DMS 273 (cell line): ENCODE measurements at regions not wholly inside any gene's neighbourhood (a gene's known extent, or its start where the extent isn't known, plus 50 kb on each side); places are given as distances from the start of the nearest gene placed in this dataset.
A peak's percentile ranks its signal among the peaks of the same experiment; 100 is the strongest.

Experiments used
- DNase-seq: peaks from one replicate; lab custom pipeline; 2025; ENCODE audit not compliant: unreplicated experiment; lab: John Stamatoyannopoulos, UW

GRCh38 chr3:42037318-42037945, 53.7 kb upstream of the TRAK1 start:
- DNase-seq: no peak

GRCh38 chr3:42036483-42036823, 54.7 kb upstream of the TRAK1 start:
- DNase-seq: peak; percentile 19

GRCh38 chr3:42035816-42036482, 55.2 kb upstream of the TRAK1 start:
- DNase-seq: no peak

GRCh38 chr3:42035007-42035406, 56.1 kb upstream of the TRAK1 start:
- no peak for DNase-seq

GRCh38 chr3:42033741-42034140, 57.4 kb upstream of the TRAK1 start:
- DNase-seq: no peak

- peak; percentile 92 for DNase-seq
These were observed 58.3 kb upstream of the TRAK1 start for GRCh38 chr3:42032693-42033349.

GRCh38 chr3:42031808-42032480, 59.2 kb upstream of the TRAK1 start:
- DNase-seq: peak; percentile 24

GRCh38 chr3:42028474-42028873, 62.7 kb upstream of the TRAK1 start:
- no peak for DNase-seq

- no peak for DNase-seq
These were observed 63.6 kb upstream of the TRAK1 start for GRCh38 chr3:42027571-42027970.

GRCh38 chr3:42025370-42026138, 63.7 kb upstream of the ULK4 start:
- DNase-seq: peak; percentile 98

- peak; percentile 55 for DNase-seq
These were observed 62.9 kb upstream of the ULK4 start for GRCh38 chr3:42024591-42025351.

GRCh38 chr3:42023380-42023779, 61.5 kb upstream of the ULK4 start:
- DNase-seq: no peak

GRCh38 chr3:42022355-42022754, 60.5 kb upstream of the ULK4 start:
- peak; percentile 39 for DNase-seq

- peak; percentile 19 for DNase-seq
These were observed 58.9 kb upstream of the ULK4 start for GRCh38 chr3:42020684-42021307.

- no peak for DNase-seq
These were observed 58.0 kb upstream of the ULK4 start for GRCh38 chr3:42019953-42020260.

GRCh38 chr3:42019144-42019952, 57.4 kb upstream of the ULK4 start:
- peak; percentile 38 for DNase-seq

GRCh38 chr3:42014921-42015533, 53.1 kb upstream of the ULK4 start:
- DNase-seq: peak; percentile 75

GRCh38 chr3:42014458-42014920, 52.6 kb upstream of the ULK4 start:
- peak; percentile 54 for DNase-seq
